ENCODE measurements at regions not wholly inside any gene's neighbourhood (a gene's known extent, or its start where the extent isn't known, plus 50 kb on each side); places are given as distances from the start of the nearest gene placed in this dataset.

DNA sequence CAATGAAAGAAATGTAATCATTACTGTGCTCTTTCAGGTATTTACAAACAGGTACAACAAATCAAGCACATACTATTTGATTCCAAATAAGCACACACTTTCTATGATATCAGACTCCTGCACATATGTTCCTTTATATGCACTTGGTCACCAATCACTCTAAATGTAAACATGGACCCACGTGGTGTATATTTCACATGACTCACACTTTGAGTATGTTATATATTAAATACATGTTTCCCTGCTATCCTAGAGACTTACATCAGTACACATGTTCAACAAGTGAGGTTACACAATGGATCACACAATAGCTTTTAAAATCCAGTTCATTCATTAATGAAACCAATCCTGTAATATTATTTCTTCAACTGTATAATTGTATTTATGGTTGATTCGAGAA lies 683.5 kb downstream of the NR2F2 start:
- TF ChIP-seq TCF4 (CRISPR knock-in tag; IDR thresholded peaks at IDR 0.05; ENCODE audit: borderline replicate concordance) = no peak
- no peak for TF ChIP-seq SNAI2 (CRISPR knock-in tag; IDR thresholded peaks at IDR 0.05)
- TF ChIP-seq, protein P1, sequence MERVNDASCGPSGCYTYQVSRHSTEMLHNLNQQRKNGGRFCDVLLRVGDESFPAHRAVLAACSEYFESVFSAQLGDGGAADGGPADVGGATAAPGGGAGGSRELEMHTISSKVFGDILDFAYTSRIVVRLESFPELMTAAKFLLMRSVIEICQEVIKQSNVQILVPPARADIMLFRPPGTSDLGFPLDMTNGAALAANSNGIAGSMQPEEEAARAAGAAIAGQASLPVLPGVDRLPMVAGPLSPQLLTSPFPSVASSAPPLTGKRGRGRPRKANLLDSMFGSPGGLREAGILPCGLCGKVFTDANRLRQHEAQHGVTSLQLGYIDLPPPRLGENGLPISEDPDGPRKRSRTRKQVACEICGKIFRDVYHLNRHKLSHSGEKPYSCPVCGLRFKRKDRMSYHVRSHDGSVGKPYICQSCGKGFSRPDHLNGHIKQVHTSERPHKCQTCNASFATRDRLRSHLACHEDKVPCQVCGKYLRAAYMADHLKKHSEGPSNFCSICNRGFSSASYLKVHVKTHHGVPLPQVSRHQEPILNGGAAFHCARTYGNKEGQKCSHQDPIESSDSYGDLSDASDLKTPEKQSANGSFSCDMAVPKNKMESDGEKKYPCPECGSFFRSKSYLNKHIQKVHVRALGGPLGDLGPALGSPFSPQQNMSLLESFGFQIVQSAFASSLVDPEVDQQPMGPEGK (CRISPR knock-in tag; IDR thresholded peaks at IDR 0.05; ENCODE audit: borderline replicate concordance) = no peak
- TF ChIP-seq RARB (CRISPR knock-in tag; IDR thresholded peaks at IDR 0.05) = no peak
- TF ChIP-seq ZNF565 (CRISPR knock-in tag; conservative IDR thresholded peaks at IDR 0.05; ENCODE audit: low read depth) = no peak
- TF ChIP-seq ARNTL (CRISPR knock-in tag; IDR thresholded peaks at IDR 0.05; ENCODE audit: borderline replicate concordance, low read depth) = no peak
- no peak for TF ChIP-seq PPARA (CRISPR knock-in tag; IDR thresholded peaks at IDR 0.05; ENCODE audit: borderline replicate concordance)
- TF ChIP-seq, protein P2, sequence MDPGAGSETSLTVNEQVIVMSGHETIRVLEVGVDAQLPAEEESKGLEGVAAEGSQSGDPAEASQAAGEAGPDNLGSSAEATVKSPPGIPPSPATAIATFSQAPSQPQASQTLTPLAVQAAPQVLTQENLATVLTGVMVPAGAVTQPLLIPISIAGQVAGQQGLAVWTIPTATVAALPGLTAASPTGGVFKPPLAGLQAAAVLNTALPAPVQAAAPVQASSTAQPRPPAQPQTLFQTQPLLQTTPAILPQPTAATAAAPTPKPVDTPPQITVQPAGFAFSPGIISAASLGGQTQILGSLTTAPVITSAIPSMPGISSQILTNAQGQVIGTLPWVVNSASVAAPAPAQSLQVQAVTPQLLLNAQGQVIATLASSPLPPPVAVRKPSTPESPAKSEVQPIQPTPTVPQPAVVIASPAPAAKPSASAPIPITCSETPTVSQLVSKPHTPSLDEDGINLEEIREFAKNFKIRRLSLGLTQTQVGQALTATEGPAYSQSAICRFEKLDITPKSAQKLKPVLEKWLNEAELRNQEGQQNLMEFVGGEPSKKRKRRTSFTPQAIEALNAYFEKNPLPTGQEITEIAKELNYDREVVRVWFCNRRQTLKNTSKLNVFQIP (CRISPR knock-in tag; IDR thresholded peaks at IDR 0.05; ENCODE audit: borderline replicate concordance, low read depth) = no peak
- TF ChIP-seq, protein P3, sequence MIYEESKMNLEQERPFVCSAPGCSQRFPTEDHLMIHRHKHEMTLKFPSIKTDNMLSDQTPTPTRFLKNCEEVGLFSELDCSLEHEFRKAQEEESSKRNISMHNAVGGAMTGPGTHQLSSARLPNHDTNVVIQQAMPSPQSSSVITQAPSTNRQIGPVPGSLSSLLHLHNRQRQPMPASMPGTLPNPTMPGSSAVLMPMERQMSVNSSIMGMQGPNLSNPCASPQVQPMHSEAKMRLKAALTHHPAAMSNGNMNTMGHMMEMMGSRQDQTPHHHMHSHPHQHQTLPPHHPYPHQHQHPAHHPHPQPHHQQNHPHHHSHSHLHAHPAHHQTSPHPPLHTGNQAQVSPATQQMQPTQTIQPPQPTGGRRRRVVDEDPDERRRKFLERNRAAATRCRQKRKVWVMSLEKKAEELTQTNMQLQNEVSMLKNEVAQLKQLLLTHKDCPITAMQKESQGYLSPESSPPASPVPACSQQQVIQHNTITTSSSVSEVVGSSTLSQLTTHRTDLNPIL (CRISPR knock-in tag; IDR thresholded peaks at IDR 0.05; ENCODE audit: low read depth) = no peak
- no peak for TF ChIP-seq BACH2 (CRISPR knock-in tag; IDR thresholded peaks at IDR 0.05; ENCODE audit: borderline replicate concordance)
- no peak for TF ChIP-seq OSR1 (CRISPR knock-in tag; IDR thresholded peaks at IDR 0.05)
- no peak for TF ChIP-seq ZFP3 (CRISPR knock-in tag; IDR thresholded peaks at IDR 0.05)

Data from SK-N-SH treated with all-trans-retinoic acid at 6 μM for 48 hours (cell line).